ENCODE measurements at regions not wholly inside any gene's neighbourhood (a gene's known extent, or its start where the extent isn't known, plus 50 kb on each side); places are given as distances from the start of the nearest gene placed in this dataset.

DNA sequence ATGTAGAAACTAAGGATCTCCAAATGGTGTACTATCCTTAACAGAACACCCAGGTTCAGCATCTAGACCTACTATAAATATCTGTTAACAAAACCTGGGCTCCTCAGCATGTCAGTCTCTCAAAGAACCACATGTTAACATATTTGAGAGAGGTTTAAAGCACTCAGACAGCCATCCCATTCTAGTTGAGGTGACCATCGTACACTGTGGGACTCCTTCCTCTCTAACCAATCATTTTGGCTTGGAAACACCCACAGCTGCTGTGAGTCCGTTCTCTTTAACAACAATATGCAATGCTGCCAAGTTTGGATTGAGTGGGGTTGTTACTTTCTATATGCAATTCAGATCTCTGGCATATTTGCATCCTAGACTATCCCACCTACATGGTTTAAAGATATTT, 105.8 kb downstream of the MRPL39 start:
- no peak overlapping the region for H3K4me3 ChIP-seq
- ChIA-PET CTCF (no interaction called here), POLR2A (no interaction called here)
- DNase-seq (ENCODE audit: low read depth in 1 of 2, low spot score in 1 of 2) (no peak), FAIRE-seq (no peak), ATAC-seq (no peak)
- TF ChIP-seq, protein P1, sequence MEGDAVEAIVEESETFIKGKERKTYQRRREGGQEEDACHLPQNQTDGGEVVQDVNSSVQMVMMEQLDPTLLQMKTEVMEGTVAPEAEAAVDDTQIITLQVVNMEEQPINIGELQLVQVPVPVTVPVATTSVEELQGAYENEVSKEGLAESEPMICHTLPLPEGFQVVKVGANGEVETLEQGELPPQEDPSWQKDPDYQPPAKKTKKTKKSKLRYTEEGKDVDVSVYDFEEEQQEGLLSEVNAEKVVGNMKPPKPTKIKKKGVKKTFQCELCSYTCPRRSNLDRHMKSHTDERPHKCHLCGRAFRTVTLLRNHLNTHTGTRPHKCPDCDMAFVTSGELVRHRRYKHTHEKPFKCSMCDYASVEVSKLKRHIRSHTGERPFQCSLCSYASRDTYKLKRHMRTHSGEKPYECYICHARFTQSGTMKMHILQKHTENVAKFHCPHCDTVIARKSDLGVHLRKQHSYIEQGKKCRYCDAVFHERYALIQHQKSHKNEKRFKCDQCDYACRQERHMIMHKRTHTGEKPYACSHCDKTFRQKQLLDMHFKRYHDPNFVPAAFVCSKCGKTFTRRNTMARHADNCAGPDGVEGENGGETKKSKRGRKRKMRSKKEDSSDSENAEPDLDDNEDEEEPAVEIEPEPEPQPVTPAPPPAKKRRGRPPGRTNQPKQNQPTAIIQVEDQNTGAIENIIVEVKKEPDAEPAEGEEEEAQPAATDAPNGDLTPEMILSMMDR (IDR thresholded peaks at IDR 0.05): no peak
- TF ChIP-seq POLR2A (IDR thresholded peaks at IDR 0.05; ENCODE audit: low read length) (no peak), KDM5A (IDR thresholded peaks at IDR 0.05) (no peak), MAZ (IDR thresholded peaks at IDR 0.05; ENCODE audit: borderline replicate concordance, low read depth, low read length) (no peak), MAFK (IDR thresholded peaks at IDR 0.05; ENCODE audit: partially characterized antibody) (no peak), ZFP36 (IDR thresholded peaks at IDR 0.05; ENCODE audit: borderline replicate concordance, partially characterized antibody) (no peak)
- TF ChIP-seq, protein P2, sequence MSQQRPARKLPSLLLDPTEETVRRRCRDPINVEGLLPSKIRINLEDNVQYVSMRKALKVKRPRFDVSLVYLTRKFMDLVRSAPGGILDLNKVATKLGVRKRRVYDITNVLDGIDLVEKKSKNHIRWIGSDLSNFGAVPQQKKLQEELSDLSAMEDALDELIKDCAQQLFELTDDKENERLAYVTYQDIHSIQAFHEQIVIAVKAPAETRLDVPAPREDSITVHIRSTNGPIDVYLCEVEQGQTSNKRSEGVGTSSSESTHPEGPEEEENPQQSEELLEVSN (IDR thresholded peaks at IDR 0.05; ENCODE audit: borderline replicate concordance, low read depth): no peak
- TF ChIP-seq, protein P3, sequence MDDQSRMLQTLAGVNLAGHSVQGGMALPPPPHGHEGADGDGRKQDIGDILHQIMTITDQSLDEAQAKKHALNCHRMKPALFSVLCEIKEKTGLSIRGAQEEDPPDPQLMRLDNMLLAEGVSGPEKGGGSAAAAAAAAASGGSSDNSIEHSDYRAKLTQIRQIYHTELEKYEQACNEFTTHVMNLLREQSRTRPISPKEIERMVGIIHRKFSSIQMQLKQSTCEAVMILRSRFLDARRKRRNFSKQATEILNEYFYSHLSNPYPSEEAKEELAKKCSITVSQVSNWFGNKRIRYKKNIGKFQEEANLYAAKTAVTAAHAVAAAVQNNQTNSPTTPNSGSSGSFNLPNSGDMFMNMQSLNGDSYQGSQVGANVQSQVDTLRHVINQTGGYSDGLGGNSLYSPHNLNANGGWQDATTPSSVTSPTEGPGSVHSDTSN (IDR thresholded peaks at IDR 0.05): no peak
- H3K4me1 ChIP-seq: no peaks in the 10 kb centered on the region
- no peaks in the 10 kb centered on the region for H3K9me3 ChIP-seq
- no peak overlapping the region for H3K4me2 ChIP-seq
- WGBS (ENCODE audit: missing lambda C conversion rate): 6% methylated on average over 2 of the region's 2 CpGs
- H3K27ac ChIP-seq: no peak overlapping the region

DNA sequence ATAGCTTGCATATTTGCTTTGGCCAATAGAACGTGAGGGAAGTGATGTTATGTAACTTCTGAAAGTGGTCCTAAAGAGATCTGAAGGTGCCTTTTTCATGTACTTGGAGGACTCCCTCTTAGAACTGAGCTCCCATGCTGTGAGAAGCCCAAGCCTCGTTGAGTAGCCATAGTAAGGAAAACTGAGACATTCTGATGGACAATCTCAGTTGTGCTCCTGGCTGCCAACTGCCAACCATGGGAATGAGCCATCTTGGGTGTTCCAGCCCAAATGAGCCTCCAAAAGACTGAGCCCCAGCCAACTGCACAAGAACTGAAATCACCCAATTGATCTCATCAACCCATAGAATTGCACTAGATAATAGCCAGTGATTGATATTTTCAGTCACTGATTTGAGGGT, 106.7 kb downstream of the MRPL39 start:
- ChIA-PET CTCF (no interaction called here), POLR2A (no interaction called here)
- Histone ChIP-seq H3K27ac (no peak overlapping the region), H3K4me1 (no peaks in the 10 kb centered on the region), H3K4me3 (no peak overlapping the region), H3K4me2 (no peak overlapping the region), H3K9me3 (no peaks in the 10 kb centered on the region)
- no peak for ATAC-seq
- no peak for TF ChIP-seq ZSCAN20 (CRISPR knock-in tag; IDR thresholded peaks at IDR 0.05)
- no peak for TF ChIP-seq ZC3H11A (IDR thresholded peaks at IDR 0.05)
- TF ChIP-seq HDAC2 (IDR thresholded peaks at IDR 0.05): no peak
- TF ChIP-seq, protein P4, sequence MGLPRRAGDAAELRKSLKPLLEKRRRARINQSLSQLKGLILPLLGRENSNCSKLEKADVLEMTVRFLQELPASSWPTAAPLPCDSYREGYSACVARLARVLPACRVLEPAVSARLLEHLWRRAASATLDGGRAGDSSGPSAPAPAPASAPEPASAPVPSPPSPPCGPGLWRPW (IDR thresholded peaks at IDR 0.05): no peak
- no peak for TF ChIP-seq PHF8 (IDR thresholded peaks at IDR 0.05; ENCODE audit: borderline replicate concordance, low read depth)
- no peak for TF ChIP-seq BHLHE40 (IDR thresholded peaks at IDR 0.05; ENCODE audit: low read depth, low read length)
- TF ChIP-seq FOSB (CRISPR knock-in tag; IDR thresholded peaks at IDR 0.05): no peak
- TF ChIP-seq EHMT2 (IDR thresholded peaks at IDR 0.05; ENCODE audit: low read depth): no peak
- TF ChIP-seq CHD2 (IDR thresholded peaks at IDR 0.05; ENCODE audit: low read length, partially characterized antibody): no peak
- no peak for TF ChIP-seq CBX8 (IDR thresholded peaks at IDR 0.05)
- TF ChIP-seq, protein P5, sequence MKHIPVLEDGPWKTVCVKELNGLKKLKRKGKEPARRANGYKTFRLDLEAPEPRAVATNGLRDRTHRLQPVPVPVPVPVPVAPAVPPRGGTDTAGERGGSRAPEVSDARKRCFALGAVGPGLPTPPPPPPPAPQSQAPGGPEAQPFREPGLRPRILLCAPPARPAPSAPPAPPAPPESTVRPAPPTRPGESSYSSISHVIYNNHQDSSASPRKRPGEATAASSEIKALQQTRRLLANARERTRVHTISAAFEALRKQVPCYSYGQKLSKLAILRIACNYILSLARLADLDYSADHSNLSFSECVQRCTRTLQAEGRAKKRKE (CRISPR knock-in tag; IDR thresholded peaks at IDR 0.05; ENCODE audit: low read depth): no peak
- TF ChIP-seq POLR2A (IDR thresholded peaks at IDR 0.05; ENCODE audit: low read length): no peak
- TF ChIP-seq ZFP36 (IDR thresholded peaks at IDR 0.05; ENCODE audit: borderline replicate concordance, partially characterized antibody): no peak
- no peak for TF ChIP-seq CEBPB (IDR thresholded peaks at IDR 0.05)
- no peak for TF ChIP-seq RARB (CRISPR knock-in tag; IDR thresholded peaks at IDR 0.05)
- no peak for TF ChIP-seq KDM5A (IDR thresholded peaks at IDR 0.05)
- no peak for TF ChIP-seq NFE2L2 (conservative IDR thresholded peaks at IDR 0.05; ENCODE audit: low read length)
- TF ChIP-seq, protein P6, sequence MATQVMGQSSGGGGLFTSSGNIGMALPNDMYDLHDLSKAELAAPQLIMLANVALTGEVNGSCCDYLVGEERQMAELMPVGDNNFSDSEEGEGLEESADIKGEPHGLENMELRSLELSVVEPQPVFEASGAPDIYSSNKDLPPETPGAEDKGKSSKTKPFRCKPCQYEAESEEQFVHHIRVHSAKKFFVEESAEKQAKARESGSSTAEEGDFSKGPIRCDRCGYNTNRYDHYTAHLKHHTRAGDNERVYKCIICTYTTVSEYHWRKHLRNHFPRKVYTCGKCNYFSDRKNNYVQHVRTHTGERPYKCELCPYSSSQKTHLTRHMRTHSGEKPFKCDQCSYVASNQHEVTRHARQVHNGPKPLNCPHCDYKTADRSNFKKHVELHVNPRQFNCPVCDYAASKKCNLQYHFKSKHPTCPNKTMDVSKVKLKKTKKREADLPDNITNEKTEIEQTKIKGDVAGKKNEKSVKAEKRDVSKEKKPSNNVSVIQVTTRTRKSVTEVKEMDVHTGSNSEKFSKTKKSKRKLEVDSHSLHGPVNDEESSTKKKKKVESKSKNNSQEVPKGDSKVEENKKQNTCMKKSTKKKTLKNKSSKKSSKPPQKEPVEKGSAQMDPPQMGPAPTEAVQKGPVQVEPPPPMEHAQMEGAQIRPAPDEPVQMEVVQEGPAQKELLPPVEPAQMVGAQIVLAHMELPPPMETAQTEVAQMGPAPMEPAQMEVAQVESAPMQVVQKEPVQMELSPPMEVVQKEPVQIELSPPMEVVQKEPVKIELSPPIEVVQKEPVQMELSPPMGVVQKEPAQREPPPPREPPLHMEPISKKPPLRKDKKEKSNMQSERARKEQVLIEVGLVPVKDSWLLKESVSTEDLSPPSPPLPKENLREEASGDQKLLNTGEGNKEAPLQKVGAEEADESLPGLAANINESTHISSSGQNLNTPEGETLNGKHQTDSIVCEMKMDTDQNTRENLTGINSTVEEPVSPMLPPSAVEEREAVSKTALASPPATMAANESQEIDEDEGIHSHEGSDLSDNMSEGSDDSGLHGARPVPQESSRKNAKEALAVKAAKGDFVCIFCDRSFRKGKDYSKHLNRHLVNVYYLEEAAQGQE (IDR thresholded peaks at IDR 0.05): no peak
- no peak for TF ChIP-seq ESRRA (IDR thresholded peaks at IDR 0.05; ENCODE audit: borderline replicate concordance, low read length)
- no peak for FAIRE-seq
- 0% methylated on average over 2 of the region's 2 CpGs for WGBS (ENCODE audit: missing lambda C conversion rate)
- no peak for DNase-seq (ENCODE audit: low read depth in 1 of 2, low spot score in 1 of 2)

Measured in A549 (cell line).